AG04449 (cell line): ENCODE measurements at regions not wholly inside any gene's neighbourhood (a gene's known extent, or its start where the extent isn't known, plus 50 kb on each side); places are given as distances from the start of the nearest gene placed in this dataset.

ENCODE experiments used
- CTCF ChIA-PET: fragments of 350-600 bp; formaldehyde crosslinking; extraction: SDS; loops from one replicate; lab custom pipeline; 2021; ENCODE audit warnings: antibody characterized with exemption; lab: Yijun Ruan, JAX
- POLR2A ChIA-PET: fragments of 400-600, 350-600 bp; formaldehyde crosslinking; extraction: SDS; loops from one replicate; lab custom pipeline; 2020; ENCODE audit warnings: antibody characterized with exemption, inconsistent platforms; lab: Yijun Ruan, JAX
- DNase-seq: peaks from one replicate; pipeline ENCODE4 v3.0.0-alpha.2; 2010; ENCODE audit warnings: low read depth, low spot score
- H3K4me3 ChIP-seq: 2 replicates; pipeline ENCODE4 v1.5.1; 2011; ENCODE audit warnings: low read depth, mild to moderate bottlenecking, control low read depth, low read length
- CTCF ChIP-seq: IDR thresholded peaks from one replicate; pipeline ENCODE4 v1.5.1; 2011; ENCODE audit warnings: mild to moderate bottlenecking, moderate library complexity, low read length, control low read depth, inconsistent platforms; ENCODE audit not compliant: insufficient read depth; ENCODE audit errors: missing control alignments

GRCh38 chr2:207224381-207224780 is 58.6 kb upstream of the KLF7 start:
- CTCF ChIA-PET = interaction anchor here (1.0 to 1.3 kb wide), 2 partner anchors 75 to 249 kb away, joined by 3 to 4 read pairs; no protein-coding TSS in a partner anchor
- no peak overlapping the region for H3K4me3 ChIP-seq
- TF ChIP-seq CTCF = no peak
- POLR2A ChIA-PET = no interaction called here
- DNase-seq = no peak

- no peak for TF ChIP-seq CTCF
- POLR2A ChIA-PET = no interaction called here
- CTCF ChIA-PET = interaction anchor here (1.0 to 1.3 kb wide), 2 partner anchors 75 to 248 kb away, joined by 3 to 4 read pairs; no protein-coding TSS in a partner anchor
- no peak for DNase-seq
- H3K4me3 ChIP-seq = no peak overlapping the region
Observed at GRCh38 chr2:207224791-207225482, 59.2 kb upstream of the KLF7 start.

- no peak overlapping the region for H3K4me3 ChIP-seq
- TF ChIP-seq CTCF = no peak
- DNase-seq = no peak
- ChIA-PET CTCF (interaction anchor here (1.3 to 1.4 kb wide), 2 partner anchors 13 to 76 kb away, joined by 3 to 5 read pairs; no protein-coding TSS in a partner anchor), POLR2A (no interaction called here)
Observed at GRCh38 chr2:207225773-207226172, 60.0 kb upstream of the KLF7 start.

GRCh38 chr2:207226243-207226642 is 60.5 kb upstream of the KLF7 start:
- no peak overlapping the region for H3K4me3 ChIP-seq
- no peak for TF ChIP-seq CTCF
- no peak for DNase-seq
- ChIA-PET POLR2A (no interaction called here), CTCF (interaction anchor here (1.1 to 1.4 kb wide), 2 partner anchors 13 to 247 kb away, joined by 3 to 5 read pairs; no protein-coding TSS in a partner anchor)

- ChIA-PET POLR2A (no interaction called here), CTCF (interaction anchor here (1.1 to 1.4 kb wide), 2 partner anchors 13 to 247 kb away, joined by 3 to 5 read pairs; no protein-coding TSS in a partner anchor)
Observed at GRCh38 chr2:207226671-207227061, 60.9 kb upstream of the KLF7 start.

More at GRCh38 chr2:207226671-207227061, 60.9 kb upstream of the KLF7 start:
- TF ChIP-seq CTCF = no peak
- no peak for DNase-seq
- no peak overlapping the region for H3K4me3 ChIP-seq
